ENCODE measurements at regions not wholly inside any gene's neighbourhood (a gene's known extent, or its start where the extent isn't known, plus 50 kb on each side); places are given as distances from the start of the nearest gene placed in this dataset.

GRCh38 chr11:17157761-17158160 is 50.0 kb downstream of the PIK3C2A start:
- no peaks in the 10 kb centered on the region for H3K27me3 Mint-ChIP-seq (ENCODE audit: low read depth)
- H3K27ac Mint-ChIP-seq (ENCODE audit: unreplicated experiment) = no peak overlapping the region
- no peaks in the 10 kb centered on the region for H3K9me3 Mint-ChIP-seq (ENCODE audit: low read depth)
- no peak overlapping the region for H3K4me3 Mint-ChIP-seq (ENCODE audit: unreplicated experiment)
- H3K4me1 Mint-ChIP-seq (ENCODE audit: low read depth) = peaks cover 32% of the 10 kb centered on the region
- peaks cover 8% of the 10 kb centered on the region for H3K36me3 Mint-ChIP-seq (ENCODE audit: low read depth)
- DNase-seq (ENCODE audit: low spot score) = no peak
- TF ChIP-seq CTCF (IDR thresholded peaks at IDR 0.05) = no peak

- Mint-ChIP-seq H3K4me3 (ENCODE audit: unreplicated experiment) (no peak overlapping the region), H3K27ac (ENCODE audit: unreplicated experiment) (no peak overlapping the region), H3K27me3 (ENCODE audit: low read depth) (no peaks in the 10 kb centered on the region), H3K4me1 (ENCODE audit: low read depth) (peaks cover 21% of the 10 kb centered on the region), H3K36me3 (ENCODE audit: low read depth) (peaks cover 8% of the 10 kb centered on the region), H3K9me3 (ENCODE audit: low read depth) (no peaks in the 10 kb centered on the region)
- no peak for TF ChIP-seq CTCF (IDR thresholded peaks at IDR 0.05)
- no peak for DNase-seq (ENCODE audit: low spot score)
Measured at GRCh38 chr11:17156283-17156682, 51.5 kb downstream of the PIK3C2A start.

GRCh38 chr11:17154409-17155159 is 53.2 kb downstream of the PIK3C2A start:
- Mint-ChIP-seq H3K4me3 (ENCODE audit: unreplicated experiment) (no peak overlapping the region), H3K36me3 (ENCODE audit: low read depth) (peaks cover 8% of the 10 kb centered on the region), H3K9me3 (ENCODE audit: low read depth) (no peaks in the 10 kb centered on the region), H3K4me1 (ENCODE audit: low read depth) (peaks cover 21% of the 10 kb centered on the region), H3K27ac (ENCODE audit: unreplicated experiment) (no peak overlapping the region), H3K27me3 (ENCODE audit: low read depth) (no peaks in the 10 kb centered on the region)
- TF ChIP-seq CTCF (IDR thresholded peaks at IDR 0.05) = no peak
- DNase-seq (ENCODE audit: low spot score) = no peak

GRCh38 chr11:17153757-17154156 is 54.0 kb downstream of the PIK3C2A start:
- no peak overlapping the region for H3K4me3 Mint-ChIP-seq (ENCODE audit: unreplicated experiment)
- peaks cover 8% of the 10 kb centered on the region for H3K36me3 Mint-ChIP-seq (ENCODE audit: low read depth)
- no peak for DNase-seq (ENCODE audit: low spot score)
- no peaks in the 10 kb centered on the region for H3K9me3 Mint-ChIP-seq (ENCODE audit: low read depth)
- no peak overlapping the region for H3K27ac Mint-ChIP-seq (ENCODE audit: unreplicated experiment)
- no peak for TF ChIP-seq CTCF (IDR thresholded peaks at IDR 0.05)
- H3K27me3 Mint-ChIP-seq (ENCODE audit: low read depth) = no peaks in the 10 kb centered on the region
- H3K4me1 Mint-ChIP-seq (ENCODE audit: low read depth) = peaks cover 13% of the 10 kb centered on the region

- peaks cover 17% of the 10 kb centered on the region for H3K4me1 Mint-ChIP-seq (ENCODE audit: low read depth)
- H3K27ac Mint-ChIP-seq (ENCODE audit: unreplicated experiment) = no peak overlapping the region
- H3K27me3 Mint-ChIP-seq (ENCODE audit: low read depth) = no peaks in the 10 kb centered on the region
- TF ChIP-seq CTCF (IDR thresholded peaks at IDR 0.05) = no peak
- peaks cover 8% of the 10 kb centered on the region for H3K36me3 Mint-ChIP-seq (ENCODE audit: low read depth)
- H3K4me3 Mint-ChIP-seq (ENCODE audit: unreplicated experiment) = no peak overlapping the region
- DNase-seq (ENCODE audit: low spot score) = no peak
- no peaks in the 10 kb centered on the region for H3K9me3 Mint-ChIP-seq (ENCODE audit: low read depth)
Measured at GRCh38 chr11:17152306-17152705, 55.5 kb downstream of the PIK3C2A start.
